NAMALWA (cell line): ENCODE measurements at regions not wholly inside any gene's neighbourhood (a gene's known extent, or its start where the extent isn't known, plus 50 kb on each side); places are given as distances from the start of the nearest gene placed in this dataset.

Experiments used
- DNase-seq: peaks from one replicate; pipeline ENCODE4 v3.0.0-alpha.2; 2015; ENCODE audit warnings: low spot score

DNA sequence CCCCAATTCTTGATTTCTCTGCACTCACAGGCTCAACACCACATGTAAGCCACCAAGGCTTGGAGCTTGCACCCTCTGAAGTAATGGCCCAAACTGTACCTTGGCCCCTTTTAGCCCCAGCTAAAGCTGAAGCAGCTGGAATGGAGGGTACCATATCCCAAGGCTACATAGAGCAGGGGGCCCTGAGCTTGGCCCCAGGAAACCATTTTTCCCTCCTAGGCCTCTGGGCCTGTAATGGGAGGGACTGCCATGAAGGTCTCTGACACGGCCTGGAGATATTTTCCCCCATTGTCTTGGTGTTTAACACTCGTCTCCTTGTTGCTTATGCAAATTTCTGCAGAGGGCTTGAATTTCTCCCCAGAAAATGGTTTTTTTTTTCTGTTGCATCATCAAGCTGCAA is 69.7 kb downstream of the SKA1 start:
- DNase-seq: no peak

DNA sequence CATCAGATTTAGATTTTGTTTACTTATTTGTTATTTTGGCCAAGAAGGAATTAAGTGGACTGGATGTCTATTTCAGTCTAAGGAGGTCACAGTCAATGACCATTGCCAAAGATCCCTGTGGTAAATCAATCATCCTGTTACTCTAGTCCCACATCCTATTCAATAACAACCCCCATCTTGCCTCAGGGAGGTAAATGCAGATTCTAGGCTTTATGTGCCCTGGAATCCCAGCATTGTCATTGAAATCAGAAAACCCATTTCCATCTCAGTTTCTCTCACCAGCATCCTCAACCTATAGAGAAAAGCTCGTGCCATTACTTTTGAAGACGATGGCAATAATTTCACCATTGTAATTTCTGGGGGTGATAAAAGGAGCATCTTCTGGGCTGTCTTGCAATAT is 71.8 kb downstream of the SKA1 start:
- DNase-seq: no peak

DNA sequence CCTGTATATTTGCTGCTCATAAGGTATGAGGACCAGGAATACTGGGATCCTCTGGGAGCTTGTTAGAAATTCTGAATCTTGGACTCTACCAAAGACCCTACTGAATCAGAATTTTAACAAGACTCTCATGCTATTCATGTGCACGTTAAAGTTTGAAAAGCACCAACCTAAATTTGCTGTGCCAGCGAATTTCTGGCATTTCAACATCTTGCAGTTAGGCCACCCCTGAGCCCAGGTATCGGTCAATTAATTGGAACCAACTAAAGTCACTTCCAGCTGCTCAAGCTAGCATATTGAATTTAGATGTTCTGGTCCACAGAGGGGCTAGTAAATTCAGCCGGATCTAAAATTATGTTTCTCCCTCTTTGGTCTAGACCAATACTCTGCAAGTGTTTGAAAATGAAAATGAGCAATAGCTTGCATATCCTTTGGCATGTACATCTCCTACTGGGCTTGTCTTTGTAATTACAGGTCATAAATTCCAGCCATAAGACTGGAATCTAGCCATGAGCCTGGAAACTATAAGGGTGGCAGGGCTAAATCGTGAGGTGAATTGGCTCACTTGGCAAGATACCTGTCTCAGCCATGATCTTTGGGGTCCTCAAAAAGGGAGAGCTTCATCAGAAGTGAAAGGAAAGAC is 72.4 kb downstream of the SKA1 start:
- no peak for DNase-seq

DNA sequence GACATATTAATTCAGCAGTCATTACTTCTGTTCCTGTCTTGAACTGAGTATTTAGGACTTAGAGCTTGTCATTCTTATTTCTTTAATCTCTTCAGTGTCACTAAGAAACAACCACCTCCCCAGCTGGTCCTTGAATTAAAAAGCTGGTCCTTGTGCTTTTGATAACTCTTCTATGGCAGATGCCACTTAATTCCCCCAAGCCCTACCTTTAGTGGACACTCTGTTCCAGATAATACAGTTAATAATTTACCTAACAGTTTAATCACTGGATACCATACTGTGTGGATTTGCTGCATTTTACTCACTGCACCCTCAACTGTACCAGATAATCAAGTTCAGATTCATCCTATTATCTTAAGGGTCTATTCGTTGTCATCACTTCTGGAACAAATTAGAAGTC is 73.1 kb downstream of the SKA1 start:
- no peak for DNase-seq

DNA sequence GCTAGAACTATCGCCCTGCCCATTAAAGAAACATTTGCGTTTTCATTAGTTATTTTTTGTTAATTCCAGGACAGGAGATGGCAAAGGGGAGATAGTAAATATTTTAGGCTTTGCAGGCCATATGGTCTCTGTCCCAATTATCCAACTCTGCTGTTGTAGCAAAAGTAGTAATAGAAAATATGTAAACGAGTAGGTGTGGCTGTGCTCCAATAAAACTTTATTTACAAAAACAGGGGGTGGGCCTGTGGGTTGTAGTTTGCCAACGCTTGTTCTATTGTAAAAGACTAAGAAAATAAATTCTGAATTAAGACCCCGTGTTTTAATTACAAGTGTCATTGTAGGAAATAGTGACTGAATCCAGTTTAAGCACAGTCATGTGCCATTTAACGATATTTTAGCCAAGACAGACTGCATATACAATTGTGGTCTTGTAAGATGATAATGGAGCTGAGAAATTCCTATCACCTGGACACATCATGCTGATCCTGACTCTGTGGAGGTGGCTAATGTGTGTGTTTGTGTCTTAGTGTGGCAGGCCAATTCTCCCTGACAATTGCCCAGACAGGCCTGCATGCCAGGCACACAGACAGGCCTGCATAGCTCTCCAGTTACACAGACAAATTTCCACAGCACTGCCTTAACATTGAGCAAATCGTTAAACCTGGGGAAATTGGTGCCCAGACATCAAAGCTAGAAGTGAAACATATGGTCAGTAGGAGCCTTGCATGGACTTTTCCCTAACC is 76.4 kb downstream of the SKA1 start:
- DNase-seq: no peak

DNA sequence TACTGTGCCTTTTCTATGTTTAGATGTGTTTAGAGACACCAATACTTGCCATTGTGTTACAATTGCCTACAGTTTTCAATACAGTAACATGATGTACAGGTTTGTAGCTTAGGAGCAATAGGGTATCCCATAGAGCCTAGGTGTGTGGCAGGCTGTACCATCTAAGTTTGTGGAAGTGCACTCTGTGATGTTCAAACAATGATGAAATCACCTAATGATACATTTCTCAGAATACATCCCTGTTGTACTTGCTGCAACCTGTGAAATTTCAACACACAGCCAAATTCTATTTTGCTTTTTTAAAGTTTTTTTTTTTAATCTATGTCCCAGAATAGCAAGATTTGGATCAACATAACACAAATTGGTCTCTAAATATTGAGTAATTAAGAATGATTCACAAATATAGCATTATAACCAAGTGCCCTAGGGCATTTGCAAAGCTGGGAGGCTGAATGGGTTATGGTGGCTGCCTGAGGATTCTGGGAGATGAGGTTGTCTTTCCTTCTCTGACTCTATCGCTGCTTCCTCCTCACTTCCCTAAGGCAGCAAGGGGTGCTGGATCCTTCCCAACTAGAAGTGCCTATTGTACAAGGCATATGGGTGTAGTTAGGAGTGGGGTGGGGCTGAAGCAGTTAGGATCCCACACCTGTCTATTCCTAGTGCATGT is 78.3 kb downstream of the SKA1 start:
- DNase-seq: no peak

DNA sequence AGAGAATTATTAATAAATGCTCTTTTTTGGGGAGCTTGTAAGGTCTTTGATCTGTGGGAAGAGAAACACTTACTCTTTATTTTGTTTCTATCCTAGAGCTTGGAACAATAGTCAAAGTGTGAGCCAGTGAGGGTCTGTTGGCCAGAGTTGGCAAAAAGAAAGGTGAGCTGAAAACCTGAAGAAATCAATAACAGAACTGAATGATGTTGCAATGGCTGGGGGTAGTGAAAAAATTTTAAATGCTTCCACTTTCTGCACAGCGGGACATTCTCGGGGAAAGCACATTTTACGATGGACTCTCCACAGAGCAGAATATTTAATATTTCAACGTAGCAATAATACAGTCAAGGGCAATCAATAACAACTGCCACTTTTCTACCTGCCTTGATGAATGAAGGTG is 78.9 kb downstream of the SKA1 start:
- DNase-seq: no peak

DNA sequence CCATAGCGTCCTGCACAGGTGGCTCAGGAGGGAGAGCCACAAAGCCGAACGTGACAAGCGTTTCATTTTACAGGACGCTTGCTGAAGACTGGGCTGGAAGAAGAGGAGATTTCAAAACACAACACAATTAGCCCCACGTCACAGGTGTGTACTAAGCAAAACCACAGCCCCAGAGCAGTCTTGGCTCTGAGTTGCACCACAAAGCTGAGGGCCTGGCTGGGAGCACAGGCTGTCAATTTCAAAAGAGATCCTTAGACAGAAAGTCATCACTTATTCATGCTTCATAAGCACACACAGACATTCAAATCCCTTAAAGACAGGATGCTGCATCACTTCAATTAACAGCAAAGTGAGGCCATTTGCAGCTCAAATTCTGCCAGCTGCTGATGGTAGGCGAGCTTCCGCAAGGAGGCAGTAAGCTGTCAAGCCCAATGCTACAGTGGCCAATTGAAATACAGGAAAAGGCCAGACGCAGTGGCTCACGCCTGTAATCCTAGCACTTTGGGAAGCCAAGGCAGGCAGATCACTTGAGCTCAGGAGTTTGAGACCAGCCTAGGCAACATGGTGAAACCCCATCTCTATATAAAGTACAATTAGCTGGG is 79.6 kb downstream of the SKA1 start:
- no peak for DNase-seq

DNA sequence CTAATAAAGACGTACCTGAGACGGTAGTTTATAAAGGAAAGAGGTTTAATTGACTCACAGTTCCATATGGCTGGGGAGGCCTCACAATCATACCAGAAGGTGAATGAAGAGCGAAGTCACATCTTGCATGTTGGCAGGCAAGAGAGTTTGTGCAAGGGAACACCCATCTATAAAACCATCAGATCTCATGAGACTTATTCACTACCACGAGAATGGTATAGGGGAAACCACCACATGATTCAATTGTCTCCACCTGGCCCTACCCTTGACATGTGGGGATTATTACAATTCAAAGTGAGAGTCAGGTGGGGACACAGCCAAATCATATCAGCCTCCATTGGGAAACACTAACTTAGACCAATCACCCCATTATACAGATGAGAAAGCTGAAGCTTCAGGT is 81.4 kb downstream of the SKA1 start:
- DNase-seq: no peak

DNA sequence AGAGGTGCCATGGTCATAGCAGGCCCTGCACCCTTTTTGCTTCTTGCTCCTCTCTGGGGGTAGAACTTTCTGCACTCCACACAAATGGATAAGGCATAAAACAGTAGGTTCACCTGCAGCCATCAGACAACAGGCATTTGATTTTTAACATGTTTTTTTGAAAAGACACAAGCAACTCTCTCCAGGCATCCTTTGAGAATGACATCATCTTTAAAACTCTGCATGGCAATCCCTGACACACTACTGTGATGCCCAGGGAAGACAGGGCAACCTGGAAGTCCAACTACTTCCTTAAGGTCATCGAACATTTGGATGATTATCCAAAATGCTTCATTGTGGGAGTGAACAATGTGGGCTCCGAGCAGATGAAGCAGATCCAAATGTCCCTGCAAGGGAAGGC is 82.8 kb downstream of the SKA1 start:
- no peak for DNase-seq

DNA sequence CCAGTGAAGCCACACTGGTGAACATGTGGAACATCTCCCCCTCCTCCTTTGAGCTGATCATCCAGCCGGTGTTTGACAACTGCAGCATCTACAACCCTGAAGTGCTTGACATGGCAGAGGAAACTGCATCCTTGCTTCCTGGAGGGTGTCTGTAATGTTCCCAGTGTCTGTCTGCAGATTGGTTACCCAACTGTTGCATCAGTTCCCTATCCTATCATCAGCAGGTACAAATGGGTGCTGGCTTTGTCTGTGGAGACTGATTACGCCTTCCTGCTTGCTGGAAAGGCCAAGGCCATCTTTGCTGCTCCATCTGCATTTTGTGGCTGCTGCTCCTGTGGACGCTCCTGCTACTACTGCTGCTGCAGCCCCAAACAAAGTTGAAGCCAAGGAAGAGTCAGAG is 83.5 kb downstream of the SKA1 start:
- DNase-seq: no peak

DNA sequence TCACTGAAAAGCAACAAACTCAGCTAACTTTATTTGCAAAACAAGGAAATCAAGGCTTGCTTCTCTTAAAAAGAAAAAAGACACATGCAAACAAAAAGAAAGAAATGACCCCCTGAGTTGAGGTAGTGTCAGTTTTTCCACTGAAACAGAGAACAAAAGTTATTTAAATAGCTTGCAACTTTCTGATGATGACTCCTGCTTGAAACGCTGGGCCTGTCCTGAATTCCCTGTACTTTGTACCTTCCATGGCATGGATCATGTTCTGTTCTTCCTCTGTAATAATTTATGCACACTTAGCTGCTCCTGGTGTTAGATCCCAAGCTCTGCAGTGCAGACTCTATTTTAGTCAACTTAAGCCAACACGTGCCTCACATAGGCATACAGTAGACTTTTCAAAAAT is 84.0 kb downstream of the SKA1 start:
- no peak for DNase-seq

DNA sequence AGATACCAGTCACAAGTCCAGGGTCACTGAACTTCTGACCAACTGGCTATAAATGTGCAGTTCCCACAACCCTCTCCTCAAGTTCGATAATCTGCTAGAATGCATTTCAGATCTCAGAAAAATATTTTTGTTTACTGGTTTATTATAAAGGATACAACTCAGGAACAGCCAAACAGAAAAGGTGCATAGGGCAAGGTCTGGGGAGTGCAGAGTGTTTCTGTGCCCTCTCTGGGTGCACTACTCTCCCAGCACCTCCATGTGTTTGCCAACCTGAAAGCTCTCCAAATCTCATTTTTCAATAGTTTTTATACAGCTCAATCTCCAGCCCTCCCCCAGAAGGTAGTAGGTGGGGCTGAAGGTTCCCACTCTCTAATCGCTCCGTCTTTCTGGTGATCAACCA is 85.2 kb downstream of the SKA1 start:
- no peak for DNase-seq

DNA sequence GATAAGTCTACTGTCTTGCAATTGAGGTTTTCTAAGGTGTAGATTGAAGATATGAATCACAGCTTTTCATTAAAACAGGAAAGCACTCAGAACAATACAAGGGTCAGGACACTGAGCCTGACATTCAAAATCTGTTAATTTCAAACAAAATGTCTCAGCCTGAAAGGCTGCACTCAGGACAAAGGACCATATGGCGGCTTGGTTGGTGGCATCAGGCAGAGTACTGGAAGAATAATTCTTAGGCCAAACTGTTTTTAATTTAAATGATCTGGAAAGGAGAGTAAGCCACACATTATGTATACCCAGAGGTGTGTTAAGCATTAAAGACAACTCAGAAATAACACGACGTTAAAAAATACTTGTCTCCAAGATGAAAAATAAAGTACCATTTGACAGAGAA is 85.9 kb downstream of the SKA1 start:
- no peak for DNase-seq

DNA sequence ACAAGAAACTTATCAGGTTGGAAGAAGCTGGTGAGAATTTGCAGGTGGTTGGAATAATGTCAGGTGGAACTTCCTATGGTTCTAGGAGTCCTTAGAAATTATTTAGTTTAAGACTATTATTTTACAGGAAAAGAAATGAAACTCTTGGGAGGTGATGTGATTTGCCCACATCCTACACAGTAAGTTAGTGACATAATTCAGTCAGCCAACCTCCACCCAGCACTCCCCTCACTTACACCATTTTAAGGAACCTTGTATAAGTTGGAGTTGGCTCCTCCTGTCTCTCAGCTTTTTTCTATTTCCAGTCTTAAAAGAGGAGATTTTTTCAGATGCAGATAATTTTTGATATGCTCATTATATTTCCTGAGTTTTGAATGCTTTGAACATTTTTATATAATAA is 86.4 kb downstream of the SKA1 start:
- DNase-seq: no peak

DNA sequence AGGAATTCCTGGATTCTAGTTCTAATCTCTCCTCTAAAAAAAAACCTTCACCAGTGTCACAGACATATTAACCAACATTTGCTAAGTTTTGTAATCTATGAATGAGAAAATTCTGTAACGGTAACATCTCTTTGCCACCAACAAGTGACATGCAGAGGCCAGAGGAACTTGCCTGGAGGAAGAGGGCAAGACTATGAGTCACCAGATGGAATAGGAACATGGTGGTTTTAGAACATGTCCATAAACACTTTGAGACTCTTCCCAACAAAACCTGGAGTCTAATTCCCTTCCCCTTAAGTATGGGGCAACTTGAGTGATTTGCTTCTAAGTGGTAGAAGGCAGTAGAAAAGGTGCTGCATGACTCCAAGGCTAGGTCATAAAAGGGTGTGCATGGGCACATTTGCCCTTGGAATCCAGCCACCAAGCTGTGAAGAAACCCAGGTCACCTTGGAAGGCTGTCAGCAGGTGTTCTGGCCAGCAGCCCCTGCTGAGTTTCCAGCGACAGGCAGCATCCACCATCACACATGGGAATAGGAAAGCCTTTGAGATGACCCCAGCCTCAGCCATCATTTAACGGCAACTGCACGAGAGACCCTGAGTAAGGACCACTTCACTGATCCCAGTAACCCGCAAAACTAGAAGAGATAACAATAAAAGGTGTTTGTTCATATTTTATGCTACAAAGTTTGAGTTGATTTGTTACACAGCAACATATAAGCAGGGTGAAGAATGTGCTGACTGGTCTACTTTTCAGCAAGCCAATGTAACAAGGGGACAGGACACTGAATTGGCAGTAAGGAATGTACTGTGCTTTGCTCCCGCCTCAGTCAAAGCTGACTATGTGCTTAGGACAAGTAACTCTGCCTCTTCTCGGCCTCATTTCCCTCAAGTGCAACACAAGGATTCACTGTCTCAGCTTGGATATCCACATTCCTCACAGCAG is 90.6 kb downstream of the SKA1 start:
- DNase-seq: no peak

DNA sequence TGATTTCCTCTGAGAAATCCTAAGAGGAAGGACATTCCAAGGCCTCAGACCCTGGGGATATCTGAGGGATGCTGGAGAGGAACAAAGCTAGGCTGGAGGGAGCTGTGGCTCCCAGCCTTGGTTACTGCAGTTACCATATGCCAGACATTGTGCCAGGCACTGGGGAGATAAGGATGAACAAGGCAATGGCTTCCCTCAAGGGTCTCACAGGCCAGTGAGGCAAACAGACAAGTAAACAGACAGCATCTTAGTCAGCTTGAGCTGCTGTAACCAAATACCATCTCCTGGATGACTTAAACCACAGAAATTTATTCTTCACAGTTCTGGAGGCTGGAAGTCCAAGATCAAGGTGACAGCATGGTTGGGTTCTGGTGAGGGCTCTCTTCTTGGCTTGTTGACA is 91.8 kb downstream of the SKA1 start:
- no peak for DNase-seq

DNA sequence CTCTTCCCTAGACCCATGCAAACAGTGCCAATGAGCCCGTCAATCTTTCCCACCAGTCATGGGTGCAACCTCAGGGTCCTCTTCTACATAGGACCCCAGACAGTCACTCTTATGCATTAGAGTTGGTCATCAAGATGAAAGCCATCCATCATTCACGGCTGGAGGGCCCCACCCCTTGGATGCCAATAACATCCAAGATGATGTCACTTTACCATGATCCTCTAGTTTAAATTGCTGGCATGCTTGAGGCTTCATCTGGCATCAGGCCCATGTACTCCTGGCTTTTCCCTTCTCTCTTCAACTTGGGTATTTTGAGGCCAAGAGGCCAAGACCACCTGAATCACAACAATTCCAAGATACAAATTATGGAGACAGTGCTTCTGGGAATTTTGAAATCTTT is 91.1 kb upstream of the MAPK4 start:
- no peak for DNase-seq

DNA sequence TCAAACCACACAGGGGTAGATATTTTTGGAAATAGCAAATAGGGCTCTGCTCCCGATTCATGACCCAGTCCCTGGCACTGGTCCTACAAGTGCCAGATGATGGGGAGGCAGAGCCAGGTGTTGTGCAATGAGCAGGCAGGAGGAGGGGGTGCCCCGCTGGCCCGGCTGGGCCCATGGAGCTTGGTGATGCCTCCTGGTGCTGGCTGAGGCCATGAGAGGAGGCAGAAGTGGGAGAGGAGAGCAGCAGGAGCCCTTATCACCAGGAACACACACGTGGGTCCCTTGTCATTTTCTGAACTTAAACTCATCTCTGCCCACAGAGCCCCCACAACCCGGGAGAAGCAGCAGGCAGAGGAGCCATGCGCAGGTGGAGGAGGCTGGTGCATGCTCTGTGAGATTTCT is 90.5 kb upstream of the MAPK4 start:
- no peak for DNase-seq

DNA sequence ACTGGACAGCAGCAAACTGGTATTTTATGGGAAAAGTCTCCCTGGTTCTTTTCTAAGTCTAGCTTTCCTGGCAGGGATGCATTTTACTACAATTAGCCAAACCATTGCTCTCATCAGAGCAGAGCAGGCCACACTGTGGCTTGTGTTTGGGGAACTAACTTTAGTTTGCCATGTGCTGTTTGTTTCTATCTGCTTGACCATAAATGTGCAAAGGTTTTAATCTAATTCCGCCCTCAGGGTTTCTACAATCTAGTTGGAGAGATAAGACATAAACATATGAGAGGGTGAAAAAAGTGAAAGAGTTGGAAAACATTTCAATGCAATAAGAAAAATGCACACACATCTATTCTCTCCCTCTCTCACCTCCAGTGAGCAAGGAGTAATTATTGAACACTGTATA is 86.9 kb upstream of the MAPK4 start:
- no peak for DNase-seq

DNA sequence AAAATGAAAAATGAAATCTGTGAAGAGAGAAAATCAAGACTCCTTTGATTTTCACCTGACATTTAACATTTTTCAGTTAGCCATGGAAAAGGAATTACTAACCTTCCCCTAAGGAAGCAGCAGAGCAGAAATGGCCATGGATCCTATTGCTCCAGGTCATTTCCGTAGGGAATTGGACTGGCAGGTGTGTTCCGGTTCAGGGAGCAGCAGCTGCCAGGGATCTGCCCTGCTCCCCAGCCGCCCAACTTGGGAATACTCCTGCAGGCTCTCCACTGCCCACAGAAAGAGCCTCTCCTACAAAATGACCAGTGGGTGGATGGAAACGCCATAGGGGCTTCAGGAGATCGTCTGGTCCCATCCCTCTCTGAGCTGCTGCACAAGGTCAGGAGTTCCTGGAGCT is 86.0 kb upstream of the MAPK4 start:
- DNase-seq: no peak

DNA sequence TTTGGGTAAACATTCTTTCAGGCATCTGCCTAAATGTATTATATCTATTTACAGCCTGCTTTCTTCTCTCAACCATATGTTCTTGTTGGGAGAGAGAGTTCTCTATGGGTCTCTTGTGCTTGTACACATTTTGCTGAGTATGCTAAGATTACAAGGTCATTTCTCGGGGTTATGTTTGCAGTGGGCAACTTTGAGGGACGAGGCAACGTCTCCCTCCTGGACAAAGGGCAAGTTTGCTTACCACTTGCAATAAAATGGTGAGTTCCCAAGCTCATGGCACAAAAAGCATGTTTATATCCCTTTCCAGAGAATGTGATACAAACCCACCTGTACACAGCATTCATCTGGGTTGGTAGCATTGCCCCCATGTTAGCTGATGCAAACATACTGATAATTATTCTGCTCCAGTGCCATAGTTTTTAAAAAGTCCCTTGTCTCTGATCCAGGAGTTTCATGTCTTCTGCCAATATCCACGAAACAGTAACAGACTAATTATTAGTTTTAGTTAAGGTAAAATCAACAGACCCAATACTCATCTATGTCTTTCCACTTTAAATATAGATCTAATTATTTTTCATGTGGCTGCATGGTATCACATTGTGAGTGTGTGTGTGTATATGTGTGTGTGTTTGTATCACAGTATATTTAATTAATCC is 84.2 kb upstream of the MAPK4 start:
- no peak for DNase-seq
